Caco-2 (cell line): ENCODE measurements at regions not wholly inside any gene's neighbourhood (a gene's known extent, or its start where the extent isn't known, plus 50 kb on each side); places are given as distances from the start of the nearest gene placed in this dataset.

ENCODE experiments used
- BruUV-seq: library from RNA; stranded (reverse); fragments of 400-500 nt; replicated peaks from 2 replicates; lab custom pipeline; 2021; lab: Mats Ljungman, UMichigan
- CTCF ChIA-PET: fragments of 300-600 bp; sonication (Branson Sonifier 250); formaldehyde crosslinking; loops from one replicate; lab custom pipeline; 2022; ENCODE audit warnings: antibody characterized with exemption; lab: Charles Lee
- POLR2A ChIA-PET: fragments of 300-600 bp; sonication (Branson Sonifier 250); formaldehyde crosslinking; loops from one replicate; lab custom pipeline; 2022; ENCODE audit warnings: antibody characterized with exemption; lab: Charles Lee
- DNase-seq, 2 experiments: peaks; one replicate each; pipeline versions ENCODE4 v3.0.0 to v3.0.0-alpha.2; 2020 to 2022
- H3K27me3 ChIP-seq: replicated peaks from 2 replicates; pipeline ENCODE4 v1.6.0; 2011; ENCODE audit warnings: low read length; ENCODE audit not compliant: control insufficient read depth, insufficient read depth
- H3K36me3 ChIP-seq: 2 replicates; pipeline ENCODE4 v1.5.1; 2011; ENCODE audit warnings: low read length; ENCODE audit not compliant: control insufficient read depth, insufficient read depth
- H3K4me1 ChIP-seq: fragments of 250-450 bp; sonication (Bioruptor Pico); 2 replicates; pipeline ENCODE4 v1.5.1; 2020; ENCODE audit warnings: mild to moderate bottlenecking
- H3K4me3 ChIP-seq: 2 replicates; pipeline ENCODE4 v1.5.1; 2011; ENCODE audit warnings: low read depth, mild to moderate bottlenecking, control low read depth, low read length
- H3K9me3 ChIP-seq: fragments of 250-450 bp; sonication (Bioruptor Pico); 2 replicates; pipeline ENCODE4 v1.5.1; 2020; ENCODE audit warnings: mild to moderate bottlenecking, moderate library complexity
- H3K27ac Mint-ChIP-seq: one replicate; pipeline ENCODE4 v1.8.0; 2022; ENCODE audit warnings: mixed read lengths; ENCODE audit not compliant: unreplicated experiment
- H3K27me3 Mint-ChIP-seq: one replicate; pipeline ENCODE4 v1.8.0; 2022; ENCODE audit warnings: mixed read lengths; ENCODE audit not compliant: insufficient read depth, unreplicated experiment
- H3K36me3 Mint-ChIP-seq: one replicate; pipeline ENCODE4 v1.8.0; 2022; ENCODE audit warnings: mild to moderate bottlenecking, mixed read lengths; ENCODE audit not compliant: insufficient read depth, unreplicated experiment
- H3K4me1 Mint-ChIP-seq: one replicate; pipeline ENCODE4 v1.8.0; 2022; ENCODE audit warnings: low read depth, mixed read lengths; ENCODE audit not compliant: unreplicated experiment
- H3K4me3 Mint-ChIP-seq: one replicate; pipeline ENCODE4 v1.8.0; 2022; ENCODE audit warnings: mild to moderate bottlenecking, moderate library complexity, mixed read lengths; ENCODE audit not compliant: unreplicated experiment
- H3K9me3 Mint-ChIP-seq: one replicate; pipeline ENCODE4 v1.8.0; 2022; ENCODE audit warnings: mixed read lengths; ENCODE audit not compliant: unreplicated experiment
- CTCF ChIP-seq, 2 experiments: fragments of 200-600 bp in 1 of 2; IDR thresholded peaks; 1 replicate in 1 of 2; 2 replicates in 1 of 2; pipeline versions ENCODE4 v1.5.1 to v1.8.0; 2011 to 2022; ENCODE audit warnings: antibody characterized with exemption in 1 of 2, control low read depth in 1 of 2, inconsistent platforms in 1 of 2, low read depth in 1 of 2, low read length in 1 of 2, mild to moderate bottlenecking in 1 of 2, moderate library complexity in 1 of 2; ENCODE audit not compliant: insufficient read depth in 1 of 2, severe bottlenecking in 1 of 2, unreplicated experiment in 1 of 2
- intact Hi-C: fragments of 100-400 bp; cut with micrococcal nuclease; formaldehyde crosslinking; loops from one replicate; pipeline ENCODE4 v1.10.0; 2022; ENCODE audit not compliant: unreplicated experiment

GRCh38 chr2:14866736-14867352 is 234.3 kb downstream of the LRATD1 start:
- ChIA-PET CTCF (no interaction called here), POLR2A (no interaction called here)
- Mint-ChIP-seq H3K27me3 (no peaks in the 10 kb centered on the region), H3K4me1 (no peaks in the 10 kb centered on the region), H3K27ac (no peak overlapping the region), H3K9me3 (peaks cover 23% of the 10 kb centered on the region), H3K4me3 (no peak overlapping the region), H3K36me3 (no peaks in the 10 kb centered on the region)
- BruUV-seq: no TSS peak
- Histone ChIP-seq H3K27me3 (no peaks in the 10 kb centered on the region), H3K9me3 (0 out of 2 replicates have a peak, but pooled peaks cover 5% of the 10 kb centered on the region), H3K4me3 (no peak overlapping the region), H3K36me3 (no peaks in the 10 kb centered on the region), H3K4me1 (no peaks in the 10 kb centered on the region)
- TF ChIP-seq CTCF (IDR thresholded peaks at IDR 0.05; ENCODE audit: insufficient read depth in 1 of 2, low read depth in 1 of 2, low read length in 1 of 2, severe bottlenecking in 1 of 2, unreplicated experiment in 1 of 2): no peak
- intact Hi-C loops: no loop called here
- DNase-seq: no peak

GRCh38 chr2:14867853-14868252 is 235.3 kb downstream of the LRATD1 start:
- peaks cover 26% of the 10 kb centered on the region for H3K9me3 Mint-ChIP-seq
- Histone ChIP-seq H3K36me3 (no peaks in the 10 kb centered on the region), H3K4me1 (no peaks in the 10 kb centered on the region), H3K9me3 (0 out of 2 replicates have a peak, but pooled peaks cover 7% of the 10 kb centered on the region), H3K4me3 (no peak overlapping the region), H3K27me3 (no peaks in the 10 kb centered on the region)
- CTCF ChIA-PET: no interaction called here
- H3K36me3 Mint-ChIP-seq: no peaks in the 10 kb centered on the region
- H3K4me3 Mint-ChIP-seq: no peak overlapping the region
- no TSS peak for BruUV-seq
- no peaks in the 10 kb centered on the region for H3K27me3 Mint-ChIP-seq
- no peaks in the 10 kb centered on the region for H3K4me1 Mint-ChIP-seq
- no peak overlapping the region for H3K27ac Mint-ChIP-seq
- DNase-seq: no peak
- no peak for TF ChIP-seq CTCF (IDR thresholded peaks at IDR 0.05; ENCODE audit: insufficient read depth in 1 of 2, low read depth in 1 of 2, low read length in 1 of 2, severe bottlenecking in 1 of 2, unreplicated experiment in 1 of 2)
- POLR2A ChIA-PET: no interaction called here
- intact Hi-C loops: no loop called here

- H3K27ac Mint-ChIP-seq: no peak overlapping the region
- no peaks in the 10 kb centered on the region for H3K27me3 Mint-ChIP-seq
- CTCF ChIA-PET: no interaction called here
- Histone ChIP-seq H3K36me3 (no peaks in the 10 kb centered on the region), H3K9me3 (0 out of 2 replicates have a peak, but pooled peaks cover 7% of the 10 kb centered on the region), H3K27me3 (no peaks in the 10 kb centered on the region), H3K4me3 (no peak overlapping the region), H3K4me1 (no peaks in the 10 kb centered on the region)
- TF ChIP-seq CTCF (IDR thresholded peaks at IDR 0.05; ENCODE audit: insufficient read depth in 1 of 2, low read depth in 1 of 2, low read length in 1 of 2, severe bottlenecking in 1 of 2, unreplicated experiment in 1 of 2): no peak
- no peaks in the 10 kb centered on the region for H3K36me3 Mint-ChIP-seq
- DNase-seq: no peak
- BruUV-seq: no TSS peak
- no peaks in the 10 kb centered on the region for H3K4me1 Mint-ChIP-seq
- peaks cover 19% of the 10 kb centered on the region for H3K9me3 Mint-ChIP-seq
- POLR2A ChIA-PET: no interaction called here
- intact Hi-C loops: no loop called here
- H3K4me3 Mint-ChIP-seq: no peak overlapping the region
These were observed 240.3 kb downstream of the LRATD1 start for GRCh38 chr2:14872779-14873325.
